GM12878 (cell line): ENCODE measurements at regions not wholly inside any gene's neighbourhood (a gene's known extent, or its start where the extent isn't known, plus 50 kb on each side); places are given as distances from the start of the nearest gene placed in this dataset.

Source experiments
- ATAC-seq: fragments of 200-7000 bp; cut with Tn5 transposase; 3 replicates; pipeline ENCODE4 v1.9.1; 2020; ENCODE audit warnings: mild to moderate bottlenecking, moderate library complexity
- BruUV-seq: library from RNA; stranded (reverse); fragments of 400-500 nt; replicated peaks from 2 replicates; lab custom pipeline; 2021; lab: Mats Ljungman, UMichigan
- CTCF ChIA-PET: fragments of 300-600 bp; sonication (Branson Sonifier 250); formaldehyde crosslinking; extraction: SDS; loops from one replicate; lab custom pipeline; 2021; ENCODE audit warnings: inconsistent platforms; lab: Yijun Ruan, JAX
- POLR2A ChIA-PET: fragments of 350-600 bp; formaldehyde crosslinking; extraction: SDS; loops from one replicate; lab custom pipeline; 2021; ENCODE audit warnings: inconsistent platforms; lab: Charles Lee
- RAD21 ChIA-PET: fragments of 300-600 bp; sonication (Branson Sonifier 250); formaldehyde crosslinking; loops from one replicate; lab custom pipeline; 2023; ENCODE audit warnings: antibody characterized with exemption; ENCODE audit not compliant: unreplicated experiment; lab: Charles Lee
- SMC1A ChIA-PET: fragments of 300-600 bp; sonication (Branson Sonifier 250); formaldehyde crosslinking; loops from one replicate; lab custom pipeline; 2023; ENCODE audit not compliant: unreplicated experiment, uncharacterized antibody; lab: Charles Lee
- DNase-seq: peaks from one replicate; pipeline ENCODE4 v3.0.0-alpha.2; 2011; ENCODE audit warnings: low read depth, low spot score
- FAIRE-seq: peaks from 3 replicates; lab custom pipeline; 2011; peaks lifted over from hg19 to GRCh38; lab: Jason Lieb, UNC
- H2AFZ ChIP-seq: 2 replicates; pipeline ENCODE4 v1.6.0; 2011; ENCODE audit warnings: low read depth, low read length, control low read depth; ENCODE audit not compliant: control insufficient read depth
- H3K27ac ChIP-seq: 2 replicates; pipeline ENCODE4 v1.5.1; 2011; ENCODE audit warnings: control low read depth; ENCODE audit not compliant: control insufficient read depth, insufficient read depth
- H3K27me3 ChIP-seq, 2 experiments: replicated peaks in 1 of 2; 2 replicates each; pipeline versions ENCODE4 v1.6.0 to v1.6.1; 2011; ENCODE audit warnings: low read length in 1 of 2; ENCODE audit not compliant: control insufficient read depth in 2 of 2, insufficient read depth in 2 of 2
- H3K36me3 ChIP-seq, 2 experiments: 2 replicates each; pipeline ENCODE4 v1.5.1; 2011; ENCODE audit warnings: low read length in 1 of 2; ENCODE audit not compliant: control insufficient read depth in 2 of 2, insufficient read depth in 2 of 2
- H3K4me1 ChIP-seq: 2 replicates; pipeline ENCODE4 v1.6.1; 2011; ENCODE audit warnings: mild to moderate bottlenecking, low read length, moderate library complexity, mixed read lengths; ENCODE audit not compliant: control insufficient read depth, insufficient read depth
- H3K4me2 ChIP-seq: 2 replicates; pipeline ENCODE4 v1.6.0; 2011; ENCODE audit warnings: control low read depth; ENCODE audit not compliant: control insufficient read depth, insufficient read depth
- H3K4me3 ChIP-seq: fragments of 200-600 bp; sonication (generic); 2 replicates; pipeline ENCODE4 v1.5.1; 2016
- H3K79me2 ChIP-seq: 2 replicates; pipeline ENCODE4 v1.6.0; 2011; ENCODE audit warnings: low read length; ENCODE audit not compliant: control insufficient read depth, insufficient read depth
- H3K9ac ChIP-seq: 2 replicates; pipeline ENCODE4 v1.8.0; 2011; ENCODE audit warnings: low read length, control low read depth, mixed read lengths; ENCODE audit not compliant: control insufficient read depth, insufficient read depth
- H3K9me3 ChIP-seq: replicated peaks from 3 replicates; pipeline ENCODE4 v1.5.1; 2011; ENCODE audit warnings: mild to moderate bottlenecking, low read length; ENCODE audit not compliant: control insufficient read depth, insufficient read depth
- H4K20me1 ChIP-seq: 2 replicates; pipeline ENCODE4 v1.6.0; 2011; ENCODE audit not compliant: control insufficient read depth, insufficient read depth
- BHLHE40 ChIP-seq, 2 experiments: fragments of 450-650 bp in 1 of 2; IDR thresholded peaks; 2 replicates each; pipeline ENCODE4 v1.6.1; 2011 to 2017; ENCODE audit warnings: low read depth in 2 of 2, borderline replicate concordance in 1 of 2, improper control_type of control experiment in 1 of 2, low read length in 1 of 2, mild to moderate bottlenecking in 1 of 2
- BMI1 ChIP-seq: fragments of 450-650 bp; IDR thresholded peaks from 2 replicates; pipeline ENCODE4 v1.6.1; 2016; ENCODE audit warnings: mild to moderate bottlenecking, moderate library complexity, borderline replicate concordance
- CHD2 ChIP-seq: IDR thresholded peaks from 2 replicates; pipeline ENCODE4 v1.6.1; 2011; ENCODE audit warnings: low read depth, low read length, improper control_type of control experiment, borderline replicate concordance
- CHD4 ChIP-seq: fragments of 200-600 bp; sonication (generic); IDR thresholded peaks from 2 replicates; pipeline ENCODE4 v1.6.1; 2016; ENCODE audit warnings: mild to moderate bottlenecking
- CREB1 ChIP-seq: IDR thresholded peaks from 2 replicates; pipeline ENCODE4 v1.6.1; 2012; ENCODE audit warnings: low read depth, mild to moderate bottlenecking, inconsistent platforms
- CREM ChIP-seq: IDR thresholded peaks from 2 replicates; pipeline ENCODE4 v1.6.1; 2014; ENCODE audit warnings: antibody characterized with exemption, low read depth
- GABPA ChIP-seq: IDR thresholded peaks from 2 replicates; pipeline ENCODE4 v1.6.1; 2014; ENCODE audit warnings: antibody characterized with exemption, low read depth, mild to moderate bottlenecking, inconsistent platforms
- HDAC2 ChIP-seq: fragments of 200-600 bp; sonication (generic); IDR thresholded peaks from 2 replicates; pipeline ENCODE4 v1.6.1; 2017
- IRF4 ChIP-seq: IDR thresholded peaks from 2 replicates; pipeline ENCODE4 v1.6.1; 2011; ENCODE audit warnings: low read depth, low read length
- NR2C2 ChIP-seq: IDR thresholded peaks from 2 replicates; pipeline ENCODE4 v1.6.1; 2011; ENCODE audit warnings: borderline replicate concordance, low read depth; ENCODE audit not compliant: control insufficient read depth, insufficient read length
- POLR2AphosphoS5 ChIP-seq: IDR thresholded peaks from 2 replicates; pipeline ENCODE4 v1.6.1; 2011; ENCODE audit warnings: mild to moderate bottlenecking, low read length, inconsistent platforms
- SPI1 ChIP-seq: IDR thresholded peaks from 2 replicates; pipeline ENCODE4 v1.6.1; 2011; ENCODE audit warnings: low read depth, mild to moderate bottlenecking, low read length, moderate library complexity, borderline replicate concordance; ENCODE audit not compliant: insufficient read depth
- TCF3 ChIP-seq: IDR thresholded peaks from 2 replicates; pipeline ENCODE4 v1.6.1; 2012; ENCODE audit warnings: low read depth, mild to moderate bottlenecking, low read length, borderline replicate concordance; ENCODE audit not compliant: insufficient read depth
- ZBTB33 ChIP-seq: fragments of 450-650 bp; IDR thresholded peaks from 2 replicates; pipeline ENCODE4 v1.6.1; 2017; ENCODE audit warnings: mild to moderate bottlenecking
- ZNF687 ChIP-seq: fragments of 450-650 bp; IDR thresholded peaks from 2 replicates; pipeline ENCODE4 v1.6.1; 2017; ENCODE audit warnings: mild to moderate bottlenecking, moderate library complexity
- WGBS: methylation state at CpG from one replicate; pipeline ENCODE4 v1.1.6; 2016; ENCODE audit warnings: low lambda C conversion rate; ENCODE audit not compliant: insufficient replicate concordance, insufficient coverage; ENCODE audit errors: missing lambda C conversion rate; 5-methylcytosine and 5-hydroxymethylcytosine counted together
- in situ Hi-C: fragments of 300-500 bp; cut with MboI; formaldehyde crosslinking; loops from 9 replicates; pipeline ENCODE4 v1.14.3; 2018; ENCODE audit warnings: mixed read lengths
- intact Hi-C: fragments of 100-400 bp; cut with micrococcal nuclease; formaldehyde crosslinking; loops from one replicate; pipeline ENCODE4 v1.14.2; 2022; ENCODE audit not compliant: unreplicated experiment

- FAIRE-seq: no peak
- Histone ChIP-seq H3K4me1 (no peaks in the 10 kb centered on the region), H4K20me1 (no peaks in the 10 kb centered on the region), H3K36me3 (no peaks in the 10 kb centered on the region), H3K9me3 (no peaks in the 10 kb centered on the region), H2AFZ (no peak overlapping the region), H3K4me3 (no peak overlapping the region), H3K4me2 (no peak overlapping the region), H3K9ac (no peak overlapping the region), H3K79me2 (no peaks in the 10 kb centered on the region), H3K27ac (no peak overlapping the region), H3K27me3 (no peaks in the 10 kb centered on the region)
- RAD21 ChIA-PET: no interaction called here
- DNase-seq: no peak
- ATAC-seq: no peak
- SMC1A ChIA-PET: interaction anchor here (1.3 kb wide), 1 partner anchor 23 kb away, joined by 3 read pairs; no protein-coding TSS in a partner anchor
- TF ChIP-seq BMI1: no peak
- no peak for TF ChIP-seq POLR2AphosphoS5
- TF ChIP-seq IRF4: no peak
- no peak for TF ChIP-seq ZNF687
- TF ChIP-seq HDAC2: no peak
- TF ChIP-seq GABPA: no peak
- no peak for TF ChIP-seq TCF3
- TF ChIP-seq CHD2: no peak
- no peak for TF ChIP-seq BHLHE40 (IDR thresholded peaks at IDR 0.05; ENCODE audit: borderline replicate concordance in 1 of 2, low read depth in 2 of 2, low read length in 1 of 2)
- no peak for TF ChIP-seq NR2C2
- no peak for TF ChIP-seq CREB1
- TF ChIP-seq CHD4: no peak
- TF ChIP-seq CREM: no peak
- no peak for TF ChIP-seq SPI1
- no peak for TF ChIP-seq ZBTB33
- WGBS: 30% methylated on average over 4 of the region's 4 CpGs
- CTCF ChIA-PET: no interaction called here
- POLR2A ChIA-PET: no interaction called here
- in situ Hi-C loops: no loop called here
- intact Hi-C loops: no loop called here
- BruUV-seq: no TSS peak
These were observed 166.0 kb downstream of the IPO8 start for GRCh38 chr12:30529489-30530269.
